ENCODE measurements at regions not wholly inside any gene's neighbourhood (a gene's known extent, or its start where the extent isn't known, plus 50 kb on each side); places are given as distances from the start of the nearest gene placed in this dataset.

GRCh38 chr5:71934322-71934721, 173.0 kb upstream of the MAP1B start:
- no peak for TF ChIP-seq EP300 (IDR thresholded peaks at IDR 0.05)
- no peak for TF ChIP-seq CTCF (IDR thresholded peaks at IDR 0.05)
- TF ChIP-seq POLR2A (IDR thresholded peaks at IDR 0.05; ENCODE audit: low read depth): no peak

All from esophagus muscularis mucosa (tissue), 4 donors.